Smooth muscle cell (in vitro differentiated cells): ENCODE measurements at regions not wholly inside any gene's neighbourhood (a gene's known extent, or its start where the extent isn't known, plus 50 kb on each side); places are given as distances from the start of the nearest gene placed in this dataset.
A peak's percentile ranks its signal among the peaks of the same experiment; 100 is the strongest.

Experiments used
- DNase-seq: peaks from one replicate; lab custom pipeline; 2025; ENCODE audit not compliant: unreplicated experiment; lab: John Stamatoyannopoulos, UW
- H2AFZ ChIP-seq: fragments of 200-600 bp; sonication (generic); 2 replicates; pipeline ENCODE4 v1.6.0; 2016; ENCODE audit warnings: antibody characterized with exemption, low read depth, mild to moderate bottlenecking
- H3F3A ChIP-seq: fragments of 200-600 bp; sonication (generic); 2 replicates; pipeline ENCODE4 v1.6.0; 2017; ENCODE audit warnings: antibody characterized with exemption, low read depth
- H3K27ac ChIP-seq: fragments of 200-600 bp; sonication (generic); 2 replicates; pipeline ENCODE4 v1.5.1; 2016; ENCODE audit warnings: low read depth, mild to moderate bottlenecking
- H3K27me3 ChIP-seq: fragments of 200-600 bp; sonication (generic); 2 replicates; pipeline ENCODE4 v1.6.1; 2016; ENCODE audit warnings: low read depth, mild to moderate bottlenecking
- H3K36me3 ChIP-seq: fragments of 200-600 bp; sonication (generic); 2 replicates; pipeline ENCODE4 v1.5.1; 2016; ENCODE audit warnings: low read depth
- H3K4me1 ChIP-seq: fragments of 200-600 bp; sonication (generic); 2 replicates; pipeline ENCODE4 v1.5.1; 2016; ENCODE audit warnings: low read depth
- H3K4me2 ChIP-seq: fragments of 200-600 bp; sonication (generic); 2 replicates; pipeline ENCODE4 v1.6.0; 2016; ENCODE audit warnings: mild to moderate bottlenecking
- H3K4me3 ChIP-seq: fragments of 200-600 bp; sonication (generic); 2 replicates; pipeline ENCODE4 v1.5.1; 2016; ENCODE audit warnings: mild to moderate bottlenecking
- H3K79me2 ChIP-seq: fragments of 200-600 bp; sonication (generic); 2 replicates; pipeline ENCODE4 v1.6.0; 2016; ENCODE audit warnings: low read depth, mild to moderate bottlenecking
- H3K9ac ChIP-seq: fragments of 200-600 bp; sonication (generic); 2 replicates; pipeline ENCODE4 v1.6.0; 2016; ENCODE audit warnings: low read depth
- H3K9me3 ChIP-seq: fragments of 200-600 bp; sonication (generic); replicated peaks from 2 replicates; pipeline ENCODE4 v1.5.1; 2016; ENCODE audit warnings: low read depth
- H4K20me1 ChIP-seq: fragments of 200-600 bp; sonication (generic); 2 replicates; pipeline ENCODE4 v1.6.0; 2016; ENCODE audit warnings: low read depth
- WGBS: methylation state at CpG from one replicate; pipeline ENCODE4 v1.1.7; 2016; ENCODE audit warnings: low lambda C conversion rate; 5-methylcytosine and 5-hydroxymethylcytosine counted together
- TF ChIP-seq, protein P1 (sequence below): fragments of 200-600 bp; sonication (generic); IDR thresholded peaks from 2 replicates; pipeline ENCODE4 v1.5.1; 2017; ENCODE audit warnings: borderline replicate concordance, mild to moderate bottlenecking, antibody characterized with exemption; ENCODE audit not compliant: insufficient read depth, poor library complexity, severe bottlenecking

- H3K36me3 ChIP-seq: no peaks in the 10 kb centered on the region
- H3K27ac ChIP-seq: peak overlapping the region; percentile 61
- H3K79me2 ChIP-seq: no peaks in the 10 kb centered on the region
- peak overlapping the region; percentile 52 for H3K4me2 ChIP-seq
- TF ChIP-seq, protein P1, sequence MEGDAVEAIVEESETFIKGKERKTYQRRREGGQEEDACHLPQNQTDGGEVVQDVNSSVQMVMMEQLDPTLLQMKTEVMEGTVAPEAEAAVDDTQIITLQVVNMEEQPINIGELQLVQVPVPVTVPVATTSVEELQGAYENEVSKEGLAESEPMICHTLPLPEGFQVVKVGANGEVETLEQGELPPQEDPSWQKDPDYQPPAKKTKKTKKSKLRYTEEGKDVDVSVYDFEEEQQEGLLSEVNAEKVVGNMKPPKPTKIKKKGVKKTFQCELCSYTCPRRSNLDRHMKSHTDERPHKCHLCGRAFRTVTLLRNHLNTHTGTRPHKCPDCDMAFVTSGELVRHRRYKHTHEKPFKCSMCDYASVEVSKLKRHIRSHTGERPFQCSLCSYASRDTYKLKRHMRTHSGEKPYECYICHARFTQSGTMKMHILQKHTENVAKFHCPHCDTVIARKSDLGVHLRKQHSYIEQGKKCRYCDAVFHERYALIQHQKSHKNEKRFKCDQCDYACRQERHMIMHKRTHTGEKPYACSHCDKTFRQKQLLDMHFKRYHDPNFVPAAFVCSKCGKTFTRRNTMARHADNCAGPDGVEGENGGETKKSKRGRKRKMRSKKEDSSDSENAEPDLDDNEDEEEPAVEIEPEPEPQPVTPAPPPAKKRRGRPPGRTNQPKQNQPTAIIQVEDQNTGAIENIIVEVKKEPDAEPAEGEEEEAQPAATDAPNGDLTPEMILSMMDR: no peak
- H3F3A ChIP-seq: peaks cover 18% of the 10 kb centered on the region
- peaks cover 23% of the 10 kb centered on the region for H3K4me1 ChIP-seq
- no peak overlapping the region for H3K4me3 ChIP-seq
- H3K9me3 ChIP-seq: no peaks in the 10 kb centered on the region
- H3K27me3 ChIP-seq: no peaks in the 10 kb centered on the region
- DNase-seq: no peak
- WGBS: 91% methylated on average over 3 of the region's 3 CpGs
- no peak overlapping the region for H2AFZ ChIP-seq
- no peak overlapping the region for H3K9ac ChIP-seq
- H4K20me1 ChIP-seq: no peaks in the 10 kb centered on the region
Measured at GRCh38 chr4:110867251-110867960, 244.5 kb upstream of the PITX2 start.

DNA sequence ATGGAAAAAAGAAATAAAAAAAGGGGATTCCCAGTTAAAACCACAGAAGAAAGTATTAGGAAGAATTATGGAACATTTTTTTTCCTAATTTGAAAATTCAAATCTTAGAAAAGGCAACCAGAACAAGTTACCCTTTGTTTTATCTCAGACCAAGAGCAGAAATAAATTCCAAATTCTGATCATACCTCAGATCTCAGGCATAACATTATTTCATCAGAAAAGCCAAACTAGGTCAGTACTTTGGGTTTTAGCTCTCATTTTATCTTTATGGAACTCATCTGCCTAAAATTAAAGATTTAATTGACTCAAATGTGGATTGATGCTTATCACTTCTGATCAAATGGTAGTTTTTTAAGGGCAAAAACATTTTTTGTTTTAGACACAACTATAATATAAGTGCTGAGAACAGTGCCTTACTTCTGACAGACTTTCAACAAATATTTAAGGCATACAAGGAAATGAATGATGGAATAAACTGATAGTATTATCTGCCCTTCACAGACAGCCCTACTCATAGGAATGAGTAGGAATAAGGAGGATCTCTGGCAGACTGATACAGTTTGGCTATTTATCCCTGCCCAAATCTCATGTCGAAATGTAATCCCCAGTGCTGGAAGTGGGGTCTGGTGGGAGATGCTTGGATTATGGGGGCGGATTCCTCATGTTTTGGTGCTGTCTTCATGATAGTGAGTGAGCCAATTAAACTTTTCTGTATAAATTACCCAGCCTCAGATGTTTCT lies 245.3 kb upstream of the PITX2 start:
- Histone ChIP-seq H3K4me2 (peak overlapping the region; percentile 52), H3K9me3 (no peaks in the 10 kb centered on the region), H3K27me3 (no peaks in the 10 kb centered on the region), H3K4me3 (no peak overlapping the region), H3K4me1 (peaks cover 23% of the 10 kb centered on the region), H3K79me2 (no peaks in the 10 kb centered on the region), H4K20me1 (no peaks in the 10 kb centered on the region), H3K27ac (peak overlapping the region; percentile 61), H3K9ac (no peak overlapping the region), H3F3A (peaks cover 18% of the 10 kb centered on the region), H3K36me3 (no peaks in the 10 kb centered on the region), H2AFZ (no peak overlapping the region)
- no peak for DNase-seq
- TF ChIP-seq, protein P1: no peak
- WGBS: 32% methylated on average over 2 of the region's 2 CpGs

- peaks cover 23% of the 10 kb centered on the region for H3K4me1 ChIP-seq
Measured at GRCh38 chr4:110869114-110869513, 246.2 kb upstream of the PITX2 start.

More at GRCh38 chr4:110869114-110869513, 246.2 kb upstream of the PITX2 start:
- Histone ChIP-seq H3K9me3 (no peaks in the 10 kb centered on the region), H3K4me2 (peak overlapping the region; percentile 52), H3K9ac (no peak overlapping the region), H3K27me3 (no peaks in the 10 kb centered on the region), H3K4me3 (no peak overlapping the region), H4K20me1 (no peaks in the 10 kb centered on the region), H3F3A (peaks cover 18% of the 10 kb centered on the region), H2AFZ (no peak overlapping the region), H3K79me2 (no peaks in the 10 kb centered on the region), H3K36me3 (no peaks in the 10 kb centered on the region), H3K27ac (peak overlapping the region; percentile 61)
- TF ChIP-seq, protein P1: no peak
- 4% methylated on average over 2 of the region's 2 CpGs for WGBS
- DNase-seq: no peak
